Erythroblast (primary cell): ENCODE measurements at regions not wholly inside any gene's neighbourhood (a gene's known extent, or its start where the extent isn't known, plus 50 kb on each side); places are given as distances from the start of the nearest gene placed in this dataset.

Source experiments
- GATA1 ChIP-seq: IDR thresholded peaks from 2 replicates; pipeline ENCODE4 v1.6.1; 2011; ENCODE audit warnings: low read depth, mild to moderate bottlenecking, control low read depth, low read length, moderate library complexity
- POLR2A ChIP-seq: IDR thresholded peaks from 2 replicates; pipeline ENCODE4 v1.6.1; 2011; ENCODE audit warnings: mild to moderate bottlenecking, low read length

- TF ChIP-seq POLR2A (no peak), GATA1 (no peak)
These were observed 165.6 kb upstream of the BOD1L1 start for GRCh38 chr4:13793020-13793710.
